ENCODE measurements at regions not wholly inside any gene's neighbourhood (a gene's known extent, or its start where the extent isn't known, plus 50 kb on each side); places are given as distances from the start of the nearest gene placed in this dataset.

- H3K4me3 ChIP-seq = no peak overlapping the region
- H3K36me3 ChIP-seq = no peaks in the 10 kb centered on the region
- no peak for DNase-seq
- no peak overlapping the region for H3K27ac ChIP-seq
- TF ChIP-seq POLR2A (IDR thresholded peaks at IDR 0.05) = no peak
- TF ChIP-seq, protein P1, sequence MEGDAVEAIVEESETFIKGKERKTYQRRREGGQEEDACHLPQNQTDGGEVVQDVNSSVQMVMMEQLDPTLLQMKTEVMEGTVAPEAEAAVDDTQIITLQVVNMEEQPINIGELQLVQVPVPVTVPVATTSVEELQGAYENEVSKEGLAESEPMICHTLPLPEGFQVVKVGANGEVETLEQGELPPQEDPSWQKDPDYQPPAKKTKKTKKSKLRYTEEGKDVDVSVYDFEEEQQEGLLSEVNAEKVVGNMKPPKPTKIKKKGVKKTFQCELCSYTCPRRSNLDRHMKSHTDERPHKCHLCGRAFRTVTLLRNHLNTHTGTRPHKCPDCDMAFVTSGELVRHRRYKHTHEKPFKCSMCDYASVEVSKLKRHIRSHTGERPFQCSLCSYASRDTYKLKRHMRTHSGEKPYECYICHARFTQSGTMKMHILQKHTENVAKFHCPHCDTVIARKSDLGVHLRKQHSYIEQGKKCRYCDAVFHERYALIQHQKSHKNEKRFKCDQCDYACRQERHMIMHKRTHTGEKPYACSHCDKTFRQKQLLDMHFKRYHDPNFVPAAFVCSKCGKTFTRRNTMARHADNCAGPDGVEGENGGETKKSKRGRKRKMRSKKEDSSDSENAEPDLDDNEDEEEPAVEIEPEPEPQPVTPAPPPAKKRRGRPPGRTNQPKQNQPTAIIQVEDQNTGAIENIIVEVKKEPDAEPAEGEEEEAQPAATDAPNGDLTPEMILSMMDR (IDR thresholded peaks at IDR 0.05) = no peak
- H3K4me1 ChIP-seq = no peaks in the 10 kb centered on the region
- no peaks in the 10 kb centered on the region for H3K9me3 ChIP-seq
- H3K27me3 ChIP-seq = no peaks in the 10 kb centered on the region
Observed at GRCh38 chr5:161058781-161059180, 206.8 kb upstream of the ATP10B start.

DNA sequence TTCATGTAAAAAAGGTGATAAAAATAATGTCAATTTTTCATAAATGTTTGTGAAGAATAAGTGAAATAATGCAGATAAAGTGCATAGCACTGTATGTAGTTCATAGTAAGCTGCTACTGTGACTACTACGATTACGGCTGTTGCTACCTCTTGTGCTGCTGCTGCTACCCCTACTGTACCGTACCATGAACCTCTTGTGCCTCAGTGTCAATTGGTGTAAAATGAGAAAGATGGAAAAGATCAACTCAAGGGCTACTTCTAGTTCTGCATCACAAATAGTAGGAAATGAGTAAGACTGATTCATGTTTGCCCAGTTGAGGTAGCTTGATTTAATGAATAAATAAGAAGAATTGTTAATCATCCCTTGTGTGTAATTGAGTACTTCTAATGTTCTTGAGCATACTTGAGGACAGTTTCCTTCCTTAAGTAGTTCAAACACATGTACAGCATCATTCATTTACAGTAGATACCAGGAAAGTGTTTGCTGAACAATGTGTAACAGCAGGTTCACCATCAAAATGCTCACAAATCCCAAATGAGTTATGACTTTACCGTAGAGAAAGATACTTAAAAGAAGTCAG, 200.0 kb upstream of the ATP10B start:
- no peak for DNase-seq
- TF ChIP-seq, protein P1 (IDR thresholded peaks at IDR 0.05) = no peak
- no peak for TF ChIP-seq POLR2A (IDR thresholded peaks at IDR 0.05)
- Histone ChIP-seq H3K27ac (no peak overlapping the region), H3K36me3 (no peaks in the 10 kb centered on the region), H3K9me3 (no peaks in the 10 kb centered on the region), H3K4me1 (no peaks in the 10 kb centered on the region), H3K27me3 (no peaks in the 10 kb centered on the region), H3K4me3 (no peak overlapping the region)

GRCh38 chr5:161047024-161047423, 195.0 kb upstream of the ATP10B start:
- no peak for TF ChIP-seq POLR2A (IDR thresholded peaks at IDR 0.05)
- TF ChIP-seq, protein P1 (IDR thresholded peaks at IDR 0.05) = no peak
- DNase-seq = no peak
- Histone ChIP-seq H3K36me3 (no peaks in the 10 kb centered on the region), H3K9me3 (no peaks in the 10 kb centered on the region), H3K4me3 (no peak overlapping the region), H3K27ac (no peak overlapping the region), H3K4me1 (peaks cover 0 to 5% (median 0%) of the 10 kb centered on the region in 4 donors), H3K27me3 (no peaks in the 10 kb centered on the region)

- Histone ChIP-seq H3K27me3 (no peaks in the 10 kb centered on the region), H3K36me3 (no peaks in the 10 kb centered on the region), H3K9me3 (no peaks in the 10 kb centered on the region), H3K4me1 (peaks cover 0 to 5% (median 0%) of the 10 kb centered on the region in 4 donors), H3K4me3 (no peak overlapping the region), H3K27ac (no peak overlapping the region)
- no peak for TF ChIP-seq POLR2A (IDR thresholded peaks at IDR 0.05)
- TF ChIP-seq, protein P1 (IDR thresholded peaks at IDR 0.05) = no peak
- DNase-seq = no peak
Observed at GRCh38 chr5:161042862-161043261, 190.9 kb upstream of the ATP10B start.

DNA sequence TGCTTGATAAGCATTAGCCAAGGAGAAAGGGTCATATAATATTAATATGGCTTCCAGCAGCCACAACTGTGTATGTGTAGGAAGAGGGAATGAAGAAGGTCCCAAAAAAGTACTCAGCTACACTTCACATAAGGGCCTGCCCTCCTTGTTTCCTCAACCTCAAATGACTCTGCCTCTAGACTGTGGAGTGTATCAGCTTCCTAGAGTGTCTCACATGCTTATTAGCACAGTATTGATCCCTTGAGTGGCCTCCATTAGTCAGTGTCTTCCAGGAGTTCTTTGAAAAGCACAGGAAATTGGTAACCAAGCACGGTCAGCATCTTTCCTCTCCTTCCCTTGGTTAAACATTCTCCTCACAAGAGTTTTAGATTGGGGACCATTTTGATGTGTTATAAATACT, 190.4 kb upstream of the ATP10B start:
- no peak overlapping the region for H3K27ac ChIP-seq
- DNase-seq = no peak

More for the DNA sequence above, 190.4 kb upstream of the ATP10B start:
- Histone ChIP-seq H3K4me1 (peaks cover 0 to 5% (median 0%) of the 10 kb centered on the region in 4 donors), H3K4me3 (no peak overlapping the region), H3K27me3 (no peaks in the 10 kb centered on the region), H3K36me3 (no peaks in the 10 kb centered on the region), H3K9me3 (no peaks in the 10 kb centered on the region)
- TF ChIP-seq, protein P1 (IDR thresholded peaks at IDR 0.05) = no peak
- no peak for TF ChIP-seq POLR2A (IDR thresholded peaks at IDR 0.05)
